Loucy (cell line): ENCODE measurements at regions not wholly inside any gene's neighbourhood (a gene's known extent, or its start where the extent isn't known, plus 50 kb on each side); places are given as distances from the start of the nearest gene placed in this dataset.

Source experiments
- H2AFZ ChIP-seq: fragments of 200-600 bp; sonication (generic); 2 replicates; pipeline ENCODE4 v1.6.0; 2016; ENCODE audit warnings: antibody characterized with exemption, mild to moderate bottlenecking, low read length, moderate library complexity
- H3F3A ChIP-seq: fragments of 200-600 bp; 2 replicates; pipeline ENCODE4 v1.6.0; 2016; ENCODE audit warnings: antibody characterized with exemption, low read depth, mild to moderate bottlenecking
- H3K27me3 ChIP-seq: fragments of 200-600 bp; sonication (generic); 2 replicates; pipeline ENCODE4 v1.6.1; 2014; ENCODE audit warnings: low read length, mild to moderate bottlenecking; ENCODE audit not compliant: insufficient read depth, poor library complexity, severe bottlenecking
- H3K36me3 ChIP-seq: fragments of 200-600 bp; sonication (generic); 2 replicates; pipeline ENCODE4 v1.6.1; 2016; ENCODE audit warnings: low read length; ENCODE audit not compliant: insufficient read depth
- H3K4me1 ChIP-seq: fragments of 200-600 bp; sonication (generic); 2 replicates; pipeline ENCODE4 v1.5.1; 2014; ENCODE audit warnings: low read length, mild to moderate bottlenecking; ENCODE audit not compliant: insufficient read depth, poor library complexity, severe bottlenecking
- H3K4me2 ChIP-seq: fragments of 200-600 bp; sonication (generic); 2 replicates; pipeline ENCODE4 v1.6.0; 2014; ENCODE audit warnings: antibody characterized with exemption, low read length, low read depth, mild to moderate bottlenecking; ENCODE audit not compliant: poor library complexity, severe bottlenecking
- H3K4me3 ChIP-seq: fragments of 200-600 bp; sonication (generic); 2 replicates; pipeline ENCODE4 v1.5.1; 2014; ENCODE audit warnings: low read length, mild to moderate bottlenecking, mixed read lengths; ENCODE audit not compliant: poor library complexity, severe bottlenecking
- H3K79me2 ChIP-seq: fragments of 200-600 bp; sonication (generic); 2 replicates; pipeline ENCODE4 v1.6.1; 2014; ENCODE audit warnings: low read length; ENCODE audit not compliant: insufficient read depth
- H3K9ac ChIP-seq: fragments of 200-600 bp; sonication (generic); 2 replicates; pipeline ENCODE4 v1.6.0; 2014; ENCODE audit warnings: mild to moderate bottlenecking, low read depth, low read length, moderate library complexity; ENCODE audit not compliant: poor library complexity, severe bottlenecking
- H3K9me2 ChIP-seq: fragments of 200-600 bp; sonication (generic); replicated peaks from 2 replicates; pipeline ENCODE4 v1.6.1; 2016; ENCODE audit warnings: low read depth, low read length, mixed read lengths
- H3K9me3 ChIP-seq: fragments of 200-600 bp; sonication (generic); 2 replicates; pipeline ENCODE4 v1.6.1; 2014; ENCODE audit warnings: mild to moderate bottlenecking, antibody characterized with exemption, low read length, low read depth; ENCODE audit not compliant: insufficient read depth
- H4K20me1 ChIP-seq: fragments of 200-600 bp; sonication (generic); 2 replicates; pipeline ENCODE4 v1.6.0; 2014; ENCODE audit warnings: antibody characterized with exemption, low read length, mild to moderate bottlenecking; ENCODE audit not compliant: insufficient read depth, poor library complexity, severe bottlenecking
- EZH2phosphoT487 ChIP-seq: fragments of 200-600 bp; IDR thresholded peaks from 2 replicates; pipeline ENCODE4 v1.6.1; 2018; ENCODE audit warnings: antibody characterized with exemption, mild to moderate bottlenecking, moderate library complexity, borderline replicate concordance
- TF ChIP-seq, protein P1 (sequence below): fragments of 200-600 bp; sonication (generic); conservative IDR thresholded peaks from 2 replicates; pipeline ENCODE4 v1.5.1; 2014; ENCODE audit warnings: mild to moderate bottlenecking, antibody characterized with exemption, low read length

DNA sequence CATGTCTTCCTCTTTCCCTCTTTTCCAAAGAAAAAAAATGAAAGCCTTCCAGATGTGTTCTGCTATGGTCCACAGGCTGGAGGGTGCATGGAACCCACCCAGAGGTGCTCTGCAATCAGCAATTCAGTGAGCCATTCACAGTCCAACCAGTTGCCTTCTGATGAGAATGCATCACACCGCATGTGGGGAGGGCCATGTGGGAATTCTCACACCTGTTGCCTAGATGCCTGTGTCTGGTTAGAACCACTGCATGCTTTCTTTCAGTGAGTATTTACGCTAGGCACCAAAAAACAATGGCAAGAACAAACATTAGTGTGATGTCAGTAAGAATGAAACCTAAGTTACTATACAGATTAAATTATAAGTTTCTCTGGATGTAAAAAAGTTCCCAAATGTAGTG, 311.6 kb upstream of the CDYL start:
- no peak overlapping the region for H3K4me3 ChIP-seq
- H3K9me2 ChIP-seq, result no peaks in the 10 kb centered on the region
- no peak overlapping the region for H3K9ac ChIP-seq
- no peak overlapping the region for H2AFZ ChIP-seq
- H3K4me1 ChIP-seq, result no peaks in the 10 kb centered on the region
- no peaks in the 10 kb centered on the region for H3K36me3 ChIP-seq
- TF ChIP-seq EZH2phosphoT487, result no peak
- TF ChIP-seq, protein P1, sequence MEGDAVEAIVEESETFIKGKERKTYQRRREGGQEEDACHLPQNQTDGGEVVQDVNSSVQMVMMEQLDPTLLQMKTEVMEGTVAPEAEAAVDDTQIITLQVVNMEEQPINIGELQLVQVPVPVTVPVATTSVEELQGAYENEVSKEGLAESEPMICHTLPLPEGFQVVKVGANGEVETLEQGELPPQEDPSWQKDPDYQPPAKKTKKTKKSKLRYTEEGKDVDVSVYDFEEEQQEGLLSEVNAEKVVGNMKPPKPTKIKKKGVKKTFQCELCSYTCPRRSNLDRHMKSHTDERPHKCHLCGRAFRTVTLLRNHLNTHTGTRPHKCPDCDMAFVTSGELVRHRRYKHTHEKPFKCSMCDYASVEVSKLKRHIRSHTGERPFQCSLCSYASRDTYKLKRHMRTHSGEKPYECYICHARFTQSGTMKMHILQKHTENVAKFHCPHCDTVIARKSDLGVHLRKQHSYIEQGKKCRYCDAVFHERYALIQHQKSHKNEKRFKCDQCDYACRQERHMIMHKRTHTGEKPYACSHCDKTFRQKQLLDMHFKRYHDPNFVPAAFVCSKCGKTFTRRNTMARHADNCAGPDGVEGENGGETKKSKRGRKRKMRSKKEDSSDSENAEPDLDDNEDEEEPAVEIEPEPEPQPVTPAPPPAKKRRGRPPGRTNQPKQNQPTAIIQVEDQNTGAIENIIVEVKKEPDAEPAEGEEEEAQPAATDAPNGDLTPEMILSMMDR, result no peak
- H3K79me2 ChIP-seq, result no peaks in the 10 kb centered on the region
- H3F3A ChIP-seq, result no peaks in the 10 kb centered on the region
- H3K4me2 ChIP-seq, result no peak overlapping the region
- no peaks in the 10 kb centered on the region for H4K20me1 ChIP-seq
- H3K27me3 ChIP-seq, result no peaks in the 10 kb centered on the region
- peaks cover 10% of the 10 kb centered on the region; the same call in 1 of the 2 replicates for H3K9me3 ChIP-seq

DNA sequence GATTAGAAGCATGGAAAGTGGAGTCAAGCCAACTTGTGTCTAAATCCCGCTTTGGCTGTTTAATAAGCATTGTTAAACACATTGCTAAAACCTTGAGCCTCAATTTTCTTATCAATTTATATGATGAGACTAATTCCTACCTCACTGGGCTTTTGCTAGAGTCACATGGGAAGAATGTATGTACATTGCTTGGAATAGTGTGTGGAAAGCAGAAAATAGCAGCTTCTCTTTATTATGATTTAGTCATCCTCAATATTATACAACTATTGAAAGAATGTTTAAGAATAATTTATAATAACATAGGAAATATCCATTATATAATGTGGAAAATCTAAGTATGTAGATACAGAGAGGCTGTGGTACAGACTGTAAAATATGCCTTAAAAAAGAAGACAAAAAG, 313.0 kb upstream of the CDYL start:
- H3K4me1 ChIP-seq, result no peaks in the 10 kb centered on the region
- no peak overlapping the region for H3K4me2 ChIP-seq
- H2AFZ ChIP-seq, result no peak overlapping the region
- H3F3A ChIP-seq, result no peaks in the 10 kb centered on the region
- TF ChIP-seq, protein P1, result no peak
- TF ChIP-seq EZH2phosphoT487, result no peak
- H3K9me2 ChIP-seq, result no peaks in the 10 kb centered on the region
- H3K79me2 ChIP-seq, result no peaks in the 10 kb centered on the region
- H3K9me3 ChIP-seq, result 0 out of 2 replicates have a peak, but pooled peaks cover under 1% of the 10 kb centered on the region
- H3K9ac ChIP-seq, result no peak overlapping the region
- H3K36me3 ChIP-seq, result no peaks in the 10 kb centered on the region
- H3K4me3 ChIP-seq, result no peak overlapping the region
- H3K27me3 ChIP-seq, result no peaks in the 10 kb centered on the region
- no peaks in the 10 kb centered on the region for H4K20me1 ChIP-seq

- Histone ChIP-seq H3K4me1 (no peaks in the 10 kb centered on the region), H2AFZ (no peak overlapping the region), H3K9me2 (no peaks in the 10 kb centered on the region), H4K20me1 (no peaks in the 10 kb centered on the region), H3K4me3 (no peak overlapping the region), H3K27me3 (no peaks in the 10 kb centered on the region), H3F3A (no peaks in the 10 kb centered on the region), H3K36me3 (no peaks in the 10 kb centered on the region), H3K9ac (no peak overlapping the region), H3K9me3 (peaks cover 5% of the 10 kb centered on the region; the same call in 1 of the 2 replicates), H3K4me2 (no peak overlapping the region), H3K79me2 (no peaks in the 10 kb centered on the region)
- no peak for TF ChIP-seq EZH2phosphoT487
Observed at GRCh38 chr6:4460586-4461475, 315.4 kb upstream of the CDYL start.

GRCh38 chr6:4459996-4460395, 316.2 kb upstream of the CDYL start:
- Histone ChIP-seq H3K4me1 (no peaks in the 10 kb centered on the region), H4K20me1 (no peaks in the 10 kb centered on the region), H3K79me2 (no peaks in the 10 kb centered on the region), H3K9me3 (peaks cover 5% of the 10 kb centered on the region; the same call in 1 of the 2 replicates), H3K4me2 (no peak overlapping the region), H3K9me2 (no peaks in the 10 kb centered on the region), H3K4me3 (no peak overlapping the region), H3F3A (no peaks in the 10 kb centered on the region), H3K9ac (no peak overlapping the region), H3K36me3 (no peaks in the 10 kb centered on the region), H3K27me3 (no peaks in the 10 kb centered on the region), H2AFZ (no peak overlapping the region)
- TF ChIP-seq, protein P1, result no peak
- TF ChIP-seq EZH2phosphoT487, result no peak
